GM19438 (cell line): ENCODE measurements at regions not wholly inside any gene's neighbourhood (a gene's known extent, or its start where the extent isn't known, plus 50 kb on each side); places are given as distances from the start of the nearest gene placed in this dataset.
A peak's percentile ranks its signal among the peaks of the same experiment; 100 is the strongest.
"Not testable (repeated sequence)": the region's sequence is repeated elsewhere in the genome, so short reads cannot be mapped to it uniquely, and the experiment has no call there.

Experiments used
- ATAC-seq: cut with Tn5 transposase; IDR thresholded peaks from one replicate; pipeline ENCODE4 v1.9.1; 2021; ENCODE audit warnings: low read depth; ENCODE audit not compliant: unreplicated experiment

DNA sequence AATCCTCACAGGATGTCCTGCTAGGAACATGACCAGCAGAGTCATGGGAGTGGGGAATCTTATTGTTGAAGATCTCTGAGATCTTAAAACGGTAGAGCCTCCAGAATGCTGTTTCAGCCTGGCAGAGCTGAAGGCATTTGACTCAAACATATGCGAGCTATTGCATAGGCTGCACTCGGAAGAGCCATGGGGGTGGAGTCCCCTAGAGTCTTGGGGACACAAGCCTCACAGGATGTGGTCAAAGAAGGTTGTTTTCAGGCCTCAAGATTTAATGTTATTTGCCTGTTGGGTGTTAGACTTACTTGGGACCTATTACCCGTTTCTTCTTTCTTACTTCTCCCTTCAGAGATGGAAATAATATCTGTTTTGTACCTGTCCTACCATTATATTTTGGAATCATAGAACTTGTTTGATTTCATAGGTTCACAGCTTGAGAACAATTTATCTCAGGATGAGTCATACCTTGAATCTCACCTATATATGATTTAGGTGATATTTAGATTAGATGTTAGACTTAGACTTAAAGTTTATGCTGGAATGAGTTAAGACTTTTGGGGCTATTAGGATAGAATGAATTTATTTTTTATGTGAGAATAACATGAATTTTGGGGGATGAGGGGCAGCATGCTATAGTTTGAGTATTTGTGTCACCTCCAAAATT lies 172.2 kb upstream of the ATP2B1 start:
- peak; percentile 95 for ATAC-seq

DNA sequence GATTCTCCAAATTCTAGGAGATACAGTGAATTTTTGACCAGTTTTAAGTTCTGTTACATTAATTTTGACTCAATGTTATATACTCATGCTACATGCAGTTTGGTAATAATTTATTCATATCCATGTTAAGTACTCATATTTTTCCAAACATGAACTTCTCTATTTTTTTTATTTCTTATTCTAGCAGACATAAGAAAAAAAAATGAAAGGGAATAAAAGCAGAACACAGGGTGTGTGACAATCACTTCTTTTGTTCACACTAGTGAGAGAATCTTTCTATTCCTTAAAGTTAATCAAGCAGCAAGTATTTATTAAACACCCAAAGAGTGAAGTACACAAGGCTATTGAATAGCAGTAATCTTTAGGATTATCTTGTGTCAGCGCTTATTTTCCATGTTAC lies 171.1 kb upstream of the ATP2B1 start:
- no peak for ATAC-seq

- ATAC-seq, result no peak
Measured at GRCh38 chr12:89878950-89879349, 170.3 kb upstream of the ATP2B1 start.

DNA sequence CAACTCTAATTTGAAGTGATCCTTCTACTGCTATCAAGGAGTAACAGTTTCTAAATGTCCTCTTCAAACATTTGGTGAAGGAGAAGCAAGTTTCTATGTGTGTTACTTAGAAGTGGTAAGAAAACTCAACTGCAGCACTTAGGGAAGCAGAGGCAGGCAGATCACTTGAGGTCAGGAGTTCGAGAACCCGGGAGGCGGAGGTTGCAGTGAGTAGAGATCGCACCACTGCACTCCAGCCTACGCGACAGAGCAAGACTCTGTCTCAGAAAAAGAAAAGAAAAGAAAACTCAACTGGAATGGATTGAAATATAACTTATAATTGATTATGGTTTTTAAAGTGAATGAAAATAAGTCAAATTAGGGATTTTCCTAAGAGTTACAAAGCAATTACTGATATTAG lies 169.7 kb upstream of the ATP2B1 start:
- no peak for ATAC-seq

DNA sequence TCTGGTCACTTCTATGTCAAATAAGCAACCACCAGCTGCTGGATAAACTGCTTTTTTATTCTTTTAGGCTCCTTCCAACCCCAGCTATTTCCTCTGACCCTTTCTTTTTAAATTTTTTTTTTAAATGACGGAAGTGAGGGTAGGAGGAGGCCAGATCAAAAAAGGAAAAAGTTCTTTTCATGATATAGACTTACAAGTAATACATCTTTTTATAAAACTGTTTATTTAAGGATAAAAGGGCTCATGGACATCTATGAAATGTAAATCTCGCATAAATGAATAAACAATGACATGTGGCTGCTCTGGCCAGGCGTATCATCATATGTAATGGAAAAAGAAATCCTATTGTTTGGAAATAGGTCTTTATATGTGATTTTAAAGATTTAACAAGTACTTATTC lies 169.0 kb upstream of the ATP2B1 start:
- ATAC-seq, result no peak

GRCh38 chr12:89877136-89877535 lies 168.5 kb upstream of the ATP2B1 start:
- no peak for ATAC-seq

GRCh38 chr12:89875809-89876208 lies 167.2 kb upstream of the ATP2B1 start:
- ATAC-seq, result no peak

GRCh38 chr12:89875225-89875624 lies 166.6 kb upstream of the ATP2B1 start:
- ATAC-seq, result no peak

DNA sequence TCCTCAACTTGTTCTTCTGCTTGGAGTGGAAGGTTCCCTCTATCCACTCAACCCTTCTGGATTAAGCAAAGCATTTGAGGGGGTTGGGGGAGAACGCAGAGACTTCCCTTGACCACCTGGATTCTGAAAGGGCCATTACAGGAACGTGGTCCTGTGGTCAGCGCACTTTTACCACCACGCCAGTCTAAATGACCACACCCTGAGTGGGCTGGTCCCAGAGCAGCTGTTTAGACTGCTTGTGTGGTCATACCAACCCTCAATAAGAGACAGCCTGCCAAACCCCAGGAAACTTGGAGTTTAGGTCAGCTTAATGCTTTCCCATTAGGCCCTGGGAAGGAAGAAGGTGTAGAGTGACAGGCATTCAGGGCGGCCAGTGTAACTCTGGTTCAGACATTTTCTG lies 165.5 kb upstream of the ATP2B1 start:
- no peak for ATAC-seq

DNA sequence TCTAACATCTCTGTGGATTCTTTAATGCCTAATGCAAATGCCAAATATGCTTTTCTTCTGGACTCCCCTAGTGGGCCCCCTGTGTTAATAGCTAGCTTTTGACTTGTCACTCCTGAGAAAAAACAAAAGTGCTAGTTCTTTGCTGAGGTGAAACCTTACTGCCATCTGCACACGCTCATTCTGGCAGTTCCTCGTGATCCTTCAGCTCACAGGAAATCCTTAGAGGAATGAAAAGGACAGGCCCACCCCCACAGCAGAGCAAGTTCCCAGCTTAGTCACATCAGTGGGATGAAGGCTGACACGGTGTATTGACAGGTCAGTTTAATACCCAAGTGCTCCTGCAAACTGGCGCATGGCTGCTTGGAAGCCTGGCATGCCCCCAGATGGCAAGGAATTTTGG lies 165.1 kb upstream of the ATP2B1 start:
- no peak for ATAC-seq

- ATAC-seq, result no peak
Measured at GRCh38 chr12:89872922-89873630, 164.4 kb upstream of the ATP2B1 start.

DNA sequence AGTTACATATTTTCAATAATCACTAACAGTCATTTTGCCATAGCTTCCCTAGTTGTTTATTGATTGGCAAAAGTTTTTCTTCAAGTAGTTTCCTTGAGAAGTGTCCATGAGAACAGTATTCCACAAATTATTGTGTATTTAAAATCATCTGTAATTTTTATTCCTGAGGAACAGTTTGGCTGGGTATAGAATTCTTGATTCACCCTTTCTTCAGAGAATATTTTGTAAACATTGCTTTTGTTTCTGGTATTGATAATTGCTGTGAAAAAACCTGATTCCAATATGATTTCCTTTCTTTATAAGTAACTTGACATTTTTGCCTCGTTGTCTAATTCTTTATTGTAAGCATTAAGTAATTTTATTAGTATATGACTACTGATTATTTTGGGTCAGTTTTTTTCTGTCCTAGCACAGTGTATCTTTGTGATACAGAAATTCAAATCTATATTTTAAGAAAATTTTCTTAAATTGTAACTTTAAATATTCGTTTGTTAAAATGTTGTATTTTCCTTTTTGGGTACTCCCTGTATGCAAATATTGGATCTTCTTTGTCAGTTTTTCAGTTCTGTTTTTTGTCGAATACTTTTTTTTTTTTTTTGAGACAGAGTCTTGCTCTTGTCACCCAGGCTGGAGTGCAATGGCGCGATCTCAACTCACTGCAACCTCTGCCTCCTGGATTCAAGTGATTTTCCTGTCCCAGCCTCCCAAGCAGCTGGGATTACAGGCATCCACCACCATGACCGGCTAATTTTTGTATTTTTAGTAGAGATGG lies 162.0 kb upstream of the ATP2B1 start:
- no peak for ATAC-seq

DNA sequence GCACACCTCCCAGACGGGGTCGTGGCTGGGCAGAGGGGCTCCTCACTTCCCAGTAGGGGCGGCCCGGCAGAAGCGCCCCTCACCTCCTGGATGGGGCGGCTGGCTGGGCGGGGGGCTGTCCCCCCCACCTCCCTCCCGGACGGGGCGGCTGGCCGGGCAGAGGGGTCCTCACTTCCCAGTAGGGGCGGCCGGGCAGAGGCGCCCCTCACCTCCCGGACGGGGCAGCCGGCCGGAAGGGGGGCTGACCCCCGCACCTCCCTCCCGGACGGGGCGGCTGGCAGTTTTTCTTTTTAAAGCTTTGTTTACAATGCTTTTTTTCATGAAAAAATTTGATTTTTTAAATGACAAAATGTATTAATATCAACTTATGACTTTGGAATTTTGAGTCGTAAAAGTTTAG lies 159.0 kb upstream of the ATP2B1 start:
- not testable (repeated sequence) for ATAC-seq

- ATAC-seq, result no peak
Measured at GRCh38 chr12:89864411-89864810, 155.8 kb upstream of the ATP2B1 start.

DNA sequence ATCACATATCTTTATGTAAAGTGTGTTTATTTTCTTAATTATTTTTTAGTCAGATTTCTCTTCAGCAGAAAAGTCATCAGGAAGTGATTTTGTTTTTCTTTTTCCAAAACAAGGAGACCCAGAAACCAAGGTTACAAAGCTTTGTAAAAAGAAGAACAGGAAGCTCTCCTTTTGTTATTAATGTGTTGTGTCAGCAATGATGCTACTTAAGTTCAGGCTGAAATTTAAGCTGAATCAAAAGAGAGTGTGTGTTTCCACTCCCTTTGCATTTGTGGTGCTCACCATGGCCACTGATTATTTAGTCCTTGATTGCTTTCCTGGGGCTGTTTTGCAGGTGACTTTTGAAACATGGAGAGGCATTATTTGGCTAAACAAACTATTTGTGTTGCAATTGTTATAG lies 155.3 kb upstream of the ATP2B1 start:
- no peak for ATAC-seq

DNA sequence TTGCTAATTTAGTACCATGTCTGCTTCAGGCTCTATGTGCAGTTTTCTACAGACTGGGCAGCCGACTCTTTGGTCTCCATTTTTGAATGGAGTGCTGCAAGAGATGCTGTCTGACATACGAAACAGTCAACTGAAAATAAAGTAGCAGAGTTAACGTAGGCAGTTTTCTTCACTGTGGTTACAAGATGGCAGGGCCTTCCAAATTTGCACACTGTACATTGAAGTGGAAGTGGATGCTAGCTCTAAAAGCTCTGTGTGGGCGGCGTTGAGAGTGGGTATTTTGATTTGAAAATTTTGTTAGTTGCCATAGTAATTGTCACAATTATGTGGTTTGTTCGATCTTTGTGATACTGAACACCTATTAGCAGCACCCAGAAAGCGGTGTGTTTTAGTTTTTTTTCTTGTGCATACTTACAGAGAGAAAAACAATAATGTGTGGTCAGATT lies 154.9 kb upstream of the ATP2B1 start:
- ATAC-seq, result peak; percentile 52

DNA sequence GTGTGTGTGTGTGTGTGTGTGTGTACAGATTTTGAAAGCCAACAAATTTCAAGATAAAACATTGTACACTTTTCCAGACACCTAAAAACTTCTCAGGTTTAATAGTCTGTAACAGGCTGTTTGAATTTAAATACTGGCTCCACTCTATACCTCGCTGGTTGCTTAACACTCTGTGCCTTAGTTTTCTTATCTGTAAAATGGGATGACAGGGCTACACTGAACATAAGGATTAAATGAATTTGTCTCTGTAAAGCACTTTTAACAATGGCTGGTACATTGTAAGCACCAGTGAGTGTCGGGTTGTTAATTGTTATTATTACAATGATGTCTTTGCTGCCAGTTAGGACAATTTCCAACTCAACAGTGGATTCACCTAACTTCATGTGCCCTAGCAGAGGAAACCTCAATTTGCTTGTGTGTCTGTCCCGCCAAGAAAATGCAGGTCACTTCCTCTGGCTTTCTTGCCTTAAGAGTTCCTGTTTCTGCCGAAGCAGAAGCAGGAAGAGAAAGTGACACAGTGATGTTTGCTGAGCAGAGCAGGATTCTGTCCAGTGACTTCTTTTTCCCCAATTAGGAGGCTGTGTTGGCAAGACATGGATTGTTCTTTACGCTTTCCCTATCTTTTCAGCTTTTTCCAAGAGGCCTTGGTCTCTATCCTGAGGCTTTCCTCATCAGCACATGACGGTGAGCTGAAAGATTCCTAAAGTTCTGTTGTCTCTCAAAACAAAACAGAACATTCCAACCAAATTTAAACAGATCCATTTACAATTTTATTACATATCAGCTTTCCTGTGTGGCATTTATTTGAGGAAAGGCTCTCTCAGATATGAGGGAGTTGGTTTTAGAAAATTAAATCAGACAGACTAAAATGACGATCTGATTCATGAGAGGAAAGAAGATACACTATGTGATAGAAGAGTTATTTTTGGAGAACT lies 154.1 kb upstream of the ATP2B1 start:
- peak; percentile 71 for ATAC-seq

- no peak for ATAC-seq
Measured at GRCh38 chr12:89861086-89861485, 152.4 kb upstream of the ATP2B1 start.

DNA sequence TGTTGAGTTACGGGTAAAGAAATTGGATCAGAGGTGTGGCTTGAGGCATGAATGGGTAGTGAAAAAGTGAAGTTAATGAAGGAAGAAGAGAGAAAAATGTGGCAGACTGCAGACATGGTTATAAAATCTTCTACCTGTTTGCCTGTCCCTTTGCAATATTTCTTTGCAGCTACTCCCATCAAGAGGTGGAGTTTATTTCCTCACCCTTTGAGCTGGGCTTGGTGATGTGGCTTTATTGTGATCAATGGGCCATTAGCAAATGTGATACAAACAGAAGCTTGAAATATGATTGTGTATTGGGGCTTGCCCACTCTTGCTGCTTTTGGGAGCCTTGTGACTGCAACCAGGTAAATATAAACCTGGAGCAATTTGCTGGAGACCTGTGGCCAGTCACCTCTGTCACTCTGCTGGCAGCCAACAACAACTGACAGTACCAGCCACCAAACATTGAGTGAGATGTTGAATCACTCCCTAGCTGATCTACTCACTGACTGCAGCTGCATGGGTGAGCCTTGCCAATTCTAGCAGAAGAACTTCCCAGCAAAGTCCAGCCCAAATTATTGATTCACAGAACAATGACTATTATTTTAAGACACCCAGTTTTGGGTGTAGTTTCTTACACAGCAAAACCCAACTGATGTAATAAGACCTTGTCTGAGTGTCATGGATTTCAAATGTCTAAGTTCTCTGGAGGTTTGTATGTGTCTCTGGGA lies 151.0 kb upstream of the ATP2B1 start:
- no peak for ATAC-seq

- no peak for ATAC-seq
Measured at GRCh38 chr12:89858718-89859117, 150.1 kb upstream of the ATP2B1 start.
